Pons (tissue), 1 donor: ENCODE measurements at regions not wholly inside any gene's neighbourhood (a gene's known extent, or its start where the extent isn't known, plus 50 kb on each side); places are given as distances from the start of the nearest gene placed in this dataset.

Source experiments
- DNase-seq: peaks from one replicate; pipeline ENCODE4 v3.0.0-alpha.2; 2016; ENCODE audit warnings: low spot score

- no peak for DNase-seq
These were observed 226.5 kb upstream of the ANKRD55 start for GRCh38 chr5:56459394-56460194.

GRCh38 chr5:56457887-56458812 lies 225.0 kb upstream of the ANKRD55 start:
- DNase-seq: peak; percentile 55

DNA sequence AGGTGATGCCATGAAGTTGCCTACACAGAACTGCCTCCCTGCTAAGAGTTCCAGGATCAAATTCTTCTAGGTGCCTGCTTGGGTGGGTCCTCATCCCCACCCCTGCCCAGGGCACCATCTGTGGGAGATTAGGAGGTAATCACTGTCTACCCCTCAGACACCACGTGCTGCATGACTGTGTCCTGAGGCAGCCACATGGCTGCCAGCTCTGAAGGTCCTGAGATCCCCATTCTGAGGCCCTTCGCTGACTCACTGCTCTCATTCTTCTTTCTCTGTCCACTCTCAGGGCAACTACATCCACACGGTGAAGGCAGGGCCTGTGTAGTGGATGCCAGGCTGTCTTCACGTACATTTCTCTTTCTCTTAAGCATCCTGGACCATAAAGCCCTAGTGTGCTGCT lies 222.9 kb upstream of the ANKRD55 start:
- no peak for DNase-seq

DNA sequence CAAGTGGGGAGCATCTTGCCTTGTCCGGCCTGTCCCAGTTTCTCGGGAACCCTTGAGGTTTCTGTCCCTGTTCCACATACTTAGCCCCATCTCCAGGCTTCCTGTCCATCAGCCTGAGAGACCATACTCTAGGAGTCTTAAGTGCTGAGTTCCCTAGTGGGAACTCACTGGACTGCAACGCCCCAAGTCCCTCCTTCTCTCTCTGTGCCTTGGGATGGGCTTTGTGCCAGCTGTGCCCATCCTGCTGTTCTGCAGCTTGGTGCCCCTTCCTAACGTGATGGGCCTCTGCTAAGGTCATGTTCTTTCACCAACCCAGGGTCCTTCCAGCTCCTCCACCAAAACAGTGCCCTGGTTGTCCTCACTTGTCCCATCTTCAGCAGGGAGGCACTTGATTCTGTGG lies 222.3 kb upstream of the ANKRD55 start:
- no peak for DNase-seq

DNA sequence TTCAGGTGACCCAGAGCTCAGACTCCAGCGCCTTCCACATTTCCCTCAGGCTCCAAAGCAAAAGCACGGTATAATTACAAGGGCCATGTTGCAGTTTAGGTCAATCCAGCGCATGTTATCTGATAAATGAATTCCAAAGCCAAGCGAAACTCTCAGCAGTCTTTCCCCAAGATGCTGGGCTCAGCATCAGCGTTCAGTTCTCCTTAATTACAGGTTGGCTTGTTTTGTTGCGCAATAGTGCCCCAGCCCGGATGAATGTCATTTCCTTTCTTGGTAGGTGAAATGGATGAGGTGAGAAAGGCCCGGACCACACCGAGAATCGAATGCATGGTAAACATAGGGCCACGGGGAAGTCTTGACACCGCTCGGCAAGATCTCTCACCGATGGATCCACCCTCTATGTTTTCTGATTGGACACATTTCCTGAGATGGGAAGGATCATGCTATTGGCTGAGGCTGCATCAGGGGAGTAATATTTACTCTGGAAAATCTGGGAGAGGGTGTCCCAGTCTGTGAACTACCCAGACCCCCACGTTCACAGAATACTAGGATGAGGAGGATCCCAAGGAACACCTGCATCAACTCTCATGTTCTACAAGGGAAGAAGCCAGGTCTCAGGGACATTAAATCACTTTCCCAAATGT lies 221.2 kb upstream of the ANKRD55 start:
- DNase-seq: no peak

- DNase-seq: no peak
These were observed 218.6 kb upstream of the ANKRD55 start for GRCh38 chr5:56451742-56452141.

DNA sequence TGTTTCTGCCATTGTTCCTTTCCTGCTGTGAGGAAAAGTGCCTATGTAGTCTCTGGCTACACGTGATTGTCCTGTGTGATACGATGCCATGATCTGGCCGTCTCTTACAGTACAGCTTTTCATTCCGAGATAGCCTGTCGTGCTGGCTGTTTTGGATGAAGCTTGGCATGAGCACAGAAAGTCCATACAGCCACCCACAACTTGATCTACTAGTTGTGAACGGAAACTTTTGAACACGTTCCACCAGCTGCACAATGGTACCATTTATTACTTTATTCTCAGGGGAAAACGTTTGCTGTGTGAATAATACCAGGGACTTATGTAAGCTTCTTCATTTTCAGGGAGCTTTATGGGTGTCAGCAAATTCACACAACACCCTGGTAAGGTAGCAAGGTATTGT lies 217.6 kb upstream of the ANKRD55 start:
- DNase-seq: peak; percentile 26

DNA sequence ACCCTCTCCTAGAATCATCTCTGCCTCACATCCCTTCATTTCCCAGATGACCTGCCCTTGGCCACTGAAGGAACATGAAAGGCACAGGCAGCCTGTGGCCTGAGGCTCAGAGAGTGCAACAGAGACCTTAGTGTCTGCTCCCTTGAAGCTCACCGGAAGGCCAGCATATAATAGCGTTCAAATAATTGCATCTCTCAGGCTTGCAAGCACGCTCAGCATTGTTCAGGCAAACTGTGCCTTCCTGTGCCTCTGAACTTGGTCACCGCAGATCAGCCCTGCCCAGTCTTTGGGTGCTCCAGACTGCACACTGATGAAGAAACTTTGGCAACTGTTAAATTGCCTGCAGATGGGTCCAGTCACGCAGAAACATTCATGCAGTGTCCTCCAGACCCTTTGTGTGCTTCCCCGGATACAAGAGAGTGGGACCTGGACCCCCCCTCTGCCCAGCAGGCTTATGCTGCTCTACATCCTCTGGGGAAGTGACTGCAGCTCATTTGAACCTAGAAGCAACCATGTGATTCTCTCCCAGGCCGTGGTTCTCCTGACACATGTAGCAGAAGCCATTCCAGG lies 216.0 kb upstream of the ANKRD55 start:
- no peak for DNase-seq

- DNase-seq: no peak
These were observed 214.5 kb upstream of the ANKRD55 start for GRCh38 chr5:56447656-56448055.

GRCh38 chr5:56447232-56447631 lies 214.1 kb upstream of the ANKRD55 start:
- DNase-seq: no peak

GRCh38 chr5:56446728-56447127 lies 213.6 kb upstream of the ANKRD55 start:
- DNase-seq: no peak

GRCh38 chr5:56443826-56444225 lies 210.7 kb upstream of the ANKRD55 start:
- DNase-seq: no peak

- no peak for DNase-seq
These were observed 208.0 kb upstream of the ANKRD55 start for GRCh38 chr5:56440871-56441740.

DNA sequence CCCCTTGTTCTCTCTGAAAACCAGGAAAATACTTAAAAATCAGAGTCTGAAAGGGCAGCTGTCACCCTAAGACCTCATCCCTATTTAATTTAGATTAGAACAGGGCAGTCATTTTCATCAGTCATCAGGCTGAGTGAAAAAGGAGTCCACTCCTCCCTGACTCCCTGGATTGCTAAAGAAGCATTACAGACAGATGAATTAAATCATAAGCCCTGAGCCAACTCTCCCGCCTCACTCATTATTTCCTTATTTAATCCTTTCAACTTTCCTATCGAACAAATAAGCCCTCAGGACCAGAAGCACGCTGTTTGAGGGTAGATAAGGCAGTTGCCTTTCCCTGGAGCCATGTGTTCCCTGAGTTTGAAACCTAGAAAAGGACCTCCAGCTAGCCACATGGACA lies 201.9 kb upstream of the ANKRD55 start:
- no peak for DNase-seq

GRCh38 chr5:56433039-56433617 lies 200.0 kb upstream of the ANKRD55 start:
- no peak for DNase-seq

DNA sequence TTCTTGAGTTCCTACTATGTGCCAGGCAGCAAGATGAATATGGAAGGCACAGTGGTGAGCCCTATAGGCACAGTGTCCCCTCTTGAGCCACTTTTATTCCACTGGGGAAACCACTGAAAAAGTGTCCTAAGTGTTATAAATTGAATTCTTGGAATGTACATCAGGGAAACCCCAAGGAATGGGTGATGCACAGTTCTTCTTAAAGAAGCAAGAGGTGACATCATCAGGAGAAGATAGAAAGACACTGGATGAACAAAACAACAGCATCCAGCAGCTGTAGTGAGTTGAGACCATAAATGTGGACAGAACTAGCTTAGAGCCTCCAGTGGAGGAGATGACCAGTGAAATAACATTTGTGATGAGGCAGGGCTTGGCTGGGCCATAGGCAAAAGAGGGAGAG lies 199.2 kb upstream of the ANKRD55 start:
- no peak for DNase-seq

- no peak for DNase-seq
These were observed 197.3 kb upstream of the ANKRD55 start for GRCh38 chr5:56430422-56430821.

GRCh38 chr5:56429110-56429561 lies 196.0 kb upstream of the ANKRD55 start:
- DNase-seq: no peak

GRCh38 chr5:56426693-56427092 lies 193.6 kb upstream of the ANKRD55 start:
- no peak for DNase-seq

- no peak for DNase-seq
These were observed 189.1 kb upstream of the ANKRD55 start for GRCh38 chr5:56422076-56422762.
